SH-SY5Y (cell line): ENCODE measurements at regions not wholly inside any gene's neighbourhood (a gene's known extent, or its start where the extent isn't known, plus 50 kb on each side); places are given as distances from the start of the nearest gene placed in this dataset.

Experiments
- GATA2 ChIP-seq: IDR thresholded peaks from 2 replicates; pipeline ENCODE4 v1.6.1; 2011; ENCODE audit warnings: mild to moderate bottlenecking, low read depth, low read length
- GATA3 ChIP-seq: IDR thresholded peaks from 2 replicates; pipeline ENCODE4 v1.6.1; 2011; ENCODE audit warnings: low read depth, mild to moderate bottlenecking, low read length, moderate library complexity

DNA sequence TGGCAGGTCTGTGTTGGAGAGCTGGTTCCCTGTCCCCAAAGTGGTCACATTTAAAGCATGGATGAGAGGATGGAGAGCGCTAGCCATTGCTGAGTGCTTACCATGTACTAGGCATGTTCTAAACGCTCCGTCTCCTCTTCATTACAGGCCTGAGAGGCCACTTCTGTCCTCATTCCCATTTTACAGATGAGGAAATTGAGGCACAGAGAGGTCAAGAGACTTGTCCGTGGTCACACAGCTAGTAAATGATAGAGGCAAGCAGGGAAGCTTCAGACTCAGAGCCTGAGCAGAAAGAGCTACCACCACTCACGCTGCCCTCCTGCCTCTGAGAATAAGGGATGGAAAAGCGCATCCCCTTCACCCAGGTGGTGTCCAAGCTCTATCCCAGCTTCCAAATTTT lies 64.3 kb downstream of the SLC25A47 start:
- TF ChIP-seq GATA2 (no peak), GATA3 (no peak)
